ACC112 (cell line): ENCODE measurements at regions not wholly inside any gene's neighbourhood (a gene's known extent, or its start where the extent isn't known, plus 50 kb on each side); places are given as distances from the start of the nearest gene placed in this dataset.

Experiments
- H2AFZ ChIP-seq: fragments of 200-600 bp; sonication (generic); one replicate; pipeline ENCODE4 v1.6.0; 2017; ENCODE audit warnings: antibody characterized with exemption, low read length; ENCODE audit not compliant: unreplicated experiment
- H3K27ac ChIP-seq: fragments of 200-600 bp; sonication (generic); 2 replicates; pipeline ENCODE4 v1.5.1; 2014; ENCODE audit warnings: low read depth, mild to moderate bottlenecking, antibody characterized with exemption, low read length, moderate library complexity
- H3K27me3 ChIP-seq: fragments of 200-600 bp; sonication (generic); 2 replicates; pipeline ENCODE4 v1.6.1; 2014; ENCODE audit warnings: mild to moderate bottlenecking, antibody characterized with exemption, low read length, moderate library complexity, mixed read lengths; ENCODE audit not compliant: insufficient read depth
- H3K36me3 ChIP-seq: fragments of 200-600 bp; sonication (generic); 2 replicates; pipeline ENCODE4 v1.6.1; 2016; ENCODE audit warnings: mild to moderate bottlenecking, antibody characterized with exemption, low read length, moderate library complexity, mixed read lengths; ENCODE audit not compliant: insufficient read depth
- H3K4me1 ChIP-seq: fragments of 200-600 bp; sonication (generic); one replicate; pipeline ENCODE4 v1.6.1; 2016; ENCODE audit warnings: low read length, mixed read lengths; ENCODE audit not compliant: insufficient read depth, unreplicated experiment, control insufficient read depth
- H3K4me3 ChIP-seq: fragments of 200-600 bp; sonication (generic); 2 replicates; pipeline ENCODE4 v1.5.1; 2014; ENCODE audit warnings: mild to moderate bottlenecking, low read depth, low read length
- H3K79me2 ChIP-seq: fragments of 200-600 bp; sonication (generic); one replicate; pipeline ENCODE4 v1.6.0; 2016; ENCODE audit warnings: low read length; ENCODE audit not compliant: control insufficient read depth, unreplicated experiment, insufficient read depth

DNA sequence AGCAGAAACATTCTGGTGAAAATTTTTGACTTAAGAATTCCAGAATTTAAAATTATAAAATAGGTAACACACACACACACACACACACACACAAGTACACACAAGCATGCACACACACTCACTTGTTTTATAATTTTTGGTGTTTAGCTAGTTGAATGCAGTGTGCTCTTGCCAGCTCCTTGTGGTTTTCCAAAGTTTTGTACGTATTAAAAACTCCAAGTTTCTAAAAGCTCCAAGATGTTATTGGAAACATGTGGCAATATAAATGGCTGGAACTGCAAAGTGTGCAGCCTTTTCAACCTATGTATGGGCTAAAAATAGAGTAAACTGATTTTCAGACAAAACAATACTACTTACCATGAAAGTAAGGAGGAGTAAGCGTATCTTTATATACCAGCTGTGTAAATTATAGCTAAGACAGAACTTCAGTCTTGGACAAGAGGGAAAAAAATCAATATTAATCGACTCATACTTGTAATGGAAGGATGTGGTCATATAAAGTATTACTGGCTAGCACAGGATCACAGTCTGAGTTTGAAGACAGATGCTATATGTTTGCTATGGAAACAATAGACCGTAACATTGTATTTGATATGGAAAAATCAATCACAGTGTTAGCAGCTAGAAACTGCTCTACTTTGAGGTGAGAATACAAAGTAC, 727.1 kb upstream of the GRAMD2B start:
- no peaks in the 10 kb centered on the region for H3K4me1 ChIP-seq
- no peak overlapping the region for H2AFZ ChIP-seq
- no peaks in the 10 kb centered on the region for H3K27me3 ChIP-seq
- H3K36me3 ChIP-seq: no peaks in the 10 kb centered on the region
- no peak overlapping the region for H3K27ac ChIP-seq
- no peak overlapping the region for H3K4me3 ChIP-seq
- no peaks in the 10 kb centered on the region for H3K79me2 ChIP-seq

DNA sequence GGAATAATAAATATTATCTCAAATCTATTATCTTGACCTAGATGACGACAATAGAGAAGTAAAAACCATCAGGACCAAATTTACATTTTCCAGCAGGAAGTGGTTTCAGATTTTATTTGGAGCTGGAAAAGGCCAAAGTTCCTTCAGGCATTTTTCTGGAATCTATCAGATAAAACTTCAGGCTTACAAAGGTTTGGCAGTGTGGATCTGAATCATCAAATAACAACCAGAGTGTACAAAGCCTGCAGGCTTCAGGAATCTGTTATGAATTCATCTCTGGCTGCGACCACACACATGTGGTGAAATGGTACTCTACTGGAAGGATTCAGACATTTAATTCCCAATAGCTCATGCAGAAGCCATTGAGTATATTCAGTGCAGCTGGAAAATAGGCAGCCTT, 726.4 kb upstream of the GRAMD2B start:
- Histone ChIP-seq H3K27me3 (no peaks in the 10 kb centered on the region), H2AFZ (no peak overlapping the region), H3K79me2 (no peaks in the 10 kb centered on the region), H3K36me3 (no peaks in the 10 kb centered on the region), H3K4me1 (no peaks in the 10 kb centered on the region), H3K4me3 (no peak overlapping the region), H3K27ac (no peak overlapping the region)

GRCh38 chr5:125698420-125698819, 724.8 kb upstream of the GRAMD2B start:
- Histone ChIP-seq H3K79me2 (no peaks in the 10 kb centered on the region), H3K4me3 (no peak overlapping the region), H3K36me3 (no peaks in the 10 kb centered on the region), H3K27ac (no peak overlapping the region), H3K4me1 (no peaks in the 10 kb centered on the region), H2AFZ (no peak overlapping the region), H3K27me3 (no peaks in the 10 kb centered on the region)

- H2AFZ ChIP-seq: peak overlapping the region; percentile 97
- H3K4me3 ChIP-seq: no peak overlapping the region; the same call in 1 of the 2 replicates
- no peak overlapping the region for H3K27ac ChIP-seq
- no peaks in the 10 kb centered on the region for H3K36me3 ChIP-seq
- H3K79me2 ChIP-seq: no peaks in the 10 kb centered on the region
- H3K4me1 ChIP-seq: no peaks in the 10 kb centered on the region
- H3K27me3 ChIP-seq: no peaks in the 10 kb centered on the region
Measured at GRCh38 chr5:125699860-125700259, 723.3 kb upstream of the GRAMD2B start.

GRCh38 chr5:125700380-125700861, 722.8 kb upstream of the GRAMD2B start:
- no peak overlapping the region for H3K27ac ChIP-seq
- H3K27me3 ChIP-seq: no peaks in the 10 kb centered on the region
- no peaks in the 10 kb centered on the region for H3K79me2 ChIP-seq
- peak overlapping the region; percentile 97 for H2AFZ ChIP-seq
- H3K4me3 ChIP-seq: peak overlapping the region; percentile 64
- H3K36me3 ChIP-seq: no peaks in the 10 kb centered on the region
- no peaks in the 10 kb centered on the region for H3K4me1 ChIP-seq

GRCh38 chr5:125703616-125704015, 719.6 kb upstream of the GRAMD2B start:
- H3K36me3 ChIP-seq: no peaks in the 10 kb centered on the region
- H3K79me2 ChIP-seq: no peaks in the 10 kb centered on the region
- no peaks in the 10 kb centered on the region for H3K27me3 ChIP-seq
- H3K27ac ChIP-seq: no peak overlapping the region
- H2AFZ ChIP-seq: no peak overlapping the region
- H3K4me3 ChIP-seq: no peak overlapping the region
- H3K4me1 ChIP-seq: no peaks in the 10 kb centered on the region

DNA sequence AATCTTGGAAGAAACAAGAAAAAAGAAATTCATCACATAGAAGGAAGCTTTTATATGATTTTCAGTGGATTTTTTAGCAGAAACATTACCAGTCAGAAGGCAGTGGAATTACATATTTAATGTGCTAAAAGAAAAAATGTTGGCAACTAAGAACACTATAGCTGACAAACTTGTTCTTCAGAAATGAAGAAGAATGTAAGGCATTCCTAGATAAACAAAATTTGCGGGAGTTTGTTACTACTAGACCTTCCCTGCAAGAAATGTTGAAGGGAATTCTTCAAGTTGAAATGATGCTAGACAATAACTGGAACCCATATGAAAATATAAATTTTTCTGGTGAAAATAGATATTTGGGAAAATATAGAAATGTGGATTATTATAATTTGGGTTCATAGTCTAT, 718.3 kb upstream of the GRAMD2B start:
- Histone ChIP-seq H3K4me1 (no peaks in the 10 kb centered on the region), H3K36me3 (no peaks in the 10 kb centered on the region), H2AFZ (no peak overlapping the region), H3K27me3 (no peaks in the 10 kb centered on the region), H3K27ac (no peak overlapping the region), H3K79me2 (no peaks in the 10 kb centered on the region), H3K4me3 (no peak overlapping the region)

DNA sequence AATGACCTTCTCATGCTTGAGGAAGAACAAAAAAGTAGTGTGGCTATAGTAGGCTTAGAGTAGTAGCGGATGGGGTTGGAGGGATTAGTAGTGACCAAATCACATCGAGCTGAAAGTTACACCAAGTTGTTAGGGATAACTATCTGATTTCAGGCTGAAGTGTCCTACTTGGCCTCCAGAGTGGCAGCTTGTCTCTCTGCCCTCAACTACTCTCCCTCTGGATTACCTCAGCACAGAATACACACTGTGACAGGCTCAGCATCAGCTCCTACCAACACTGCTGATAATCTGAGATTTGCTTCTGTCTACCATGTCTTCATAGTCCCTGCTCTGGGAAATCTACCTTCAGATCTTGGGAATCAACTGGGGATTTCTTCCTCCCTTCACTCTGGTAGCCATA, 714.6 kb upstream of the GRAMD2B start:
- Histone ChIP-seq H3K27me3 (no peaks in the 10 kb centered on the region), H2AFZ (no peak overlapping the region), H3K4me1 (no peaks in the 10 kb centered on the region), H3K4me3 (no peak overlapping the region), H3K79me2 (no peaks in the 10 kb centered on the region), H3K36me3 (no peaks in the 10 kb centered on the region), H3K27ac (no peak overlapping the region)

- Histone ChIP-seq H3K4me1 (no peaks in the 10 kb centered on the region), H3K27me3 (no peaks in the 10 kb centered on the region), H3K27ac (no peak overlapping the region), H3K4me3 (no peak overlapping the region), H3K36me3 (no peaks in the 10 kb centered on the region), H3K79me2 (no peaks in the 10 kb centered on the region), H2AFZ (no peak overlapping the region)
Measured at GRCh38 chr5:125710745-125711144, 712.5 kb upstream of the GRAMD2B start.

DNA sequence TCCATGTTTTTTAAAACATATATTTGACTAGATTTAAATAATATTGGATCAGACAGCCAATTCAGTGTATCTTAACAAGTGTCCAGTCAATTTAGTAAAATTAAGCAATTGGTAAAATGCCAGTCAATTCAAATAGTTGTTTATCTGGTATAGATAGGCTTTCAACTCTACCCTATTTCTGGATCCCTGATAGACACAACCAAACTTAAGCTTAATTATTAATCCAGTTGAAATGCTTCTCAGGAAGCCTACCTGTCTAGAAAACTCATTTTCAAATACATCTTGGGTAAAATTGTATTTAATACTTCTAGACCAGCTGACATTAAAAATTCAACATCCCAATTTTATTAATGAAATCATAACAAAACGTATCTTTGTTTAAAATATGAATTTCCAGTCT, 710.8 kb upstream of the GRAMD2B start:
- H3K27ac ChIP-seq: no peak overlapping the region
- no peaks in the 10 kb centered on the region for H3K4me1 ChIP-seq
- no peaks in the 10 kb centered on the region for H3K79me2 ChIP-seq
- no peak overlapping the region for H3K4me3 ChIP-seq
- H2AFZ ChIP-seq: no peak overlapping the region
- H3K36me3 ChIP-seq: no peaks in the 10 kb centered on the region
- H3K27me3 ChIP-seq: no peaks in the 10 kb centered on the region

GRCh38 chr5:125713109-125713805, 710.0 kb upstream of the GRAMD2B start:
- Histone ChIP-seq H3K27me3 (no peaks in the 10 kb centered on the region), H3K36me3 (no peaks in the 10 kb centered on the region)

More at GRCh38 chr5:125713109-125713805, 710.0 kb upstream of the GRAMD2B start:
- Histone ChIP-seq H2AFZ (no peak overlapping the region), H3K27ac (no peak overlapping the region), H3K4me3 (no peak overlapping the region), H3K79me2 (no peaks in the 10 kb centered on the region), H3K4me1 (no peaks in the 10 kb centered on the region)
